Stimulated activated CD4-positive, alpha-beta T cell treated with anti-CD3 and anti-CD28 coated beads, TNF-alpha, amount 100 ng/mL, for 1 hour (primary cell): ENCODE measurements at regions not wholly inside any gene's neighbourhood (a gene's known extent, or its start where the extent isn't known, plus 50 kb on each side); places are given as distances from the start of the nearest gene placed in this dataset.

Experiments used
- DNase-seq, 3 donors: peaks; one replicate each; pipeline ENCODE4 v3.0.0-alpha.2; 2020; ENCODE audit warnings: low read depth in 3 of 3, low spot score in 1 of 3

DNA sequence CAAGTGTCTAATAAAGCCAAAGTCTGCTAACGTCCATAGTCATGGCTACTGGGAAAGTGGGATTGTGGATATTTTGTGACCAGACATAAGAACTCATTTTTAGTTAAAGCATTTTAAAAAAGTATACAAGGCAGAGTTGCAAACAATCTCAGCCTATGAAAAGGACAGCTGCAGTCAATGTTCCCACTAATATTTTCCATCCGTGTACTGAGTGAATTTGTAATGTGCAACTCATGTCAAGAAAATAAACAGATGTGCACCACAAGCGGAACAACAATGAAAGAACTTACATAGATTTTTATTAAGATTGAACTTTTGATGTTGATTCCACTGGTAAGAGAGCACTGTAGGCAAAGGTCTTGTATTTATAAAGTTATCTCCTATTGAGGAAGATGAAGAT, 231.3 kb upstream of the SEMA6D start:
- no peak for DNase-seq

DNA sequence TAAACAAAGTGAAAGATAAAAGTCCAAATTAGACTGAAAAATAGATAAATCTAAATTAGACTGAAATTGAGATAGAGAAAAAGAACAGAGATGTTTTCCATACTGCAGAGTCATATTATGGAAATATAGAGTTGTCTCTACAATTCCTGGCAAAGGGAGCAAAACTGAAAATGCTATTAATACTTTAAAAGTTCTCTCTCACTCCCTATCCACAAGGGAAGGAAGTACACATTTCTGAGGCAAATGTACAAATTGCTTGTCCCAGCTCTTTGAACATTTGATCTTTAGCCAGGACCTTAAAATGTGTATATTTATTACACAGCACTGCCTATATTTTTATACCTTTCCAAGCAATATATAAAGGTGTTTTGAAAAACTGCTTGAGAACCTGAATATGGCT, 225.1 kb upstream of the SEMA6D start:
- DNase-seq, result no peak

DNA sequence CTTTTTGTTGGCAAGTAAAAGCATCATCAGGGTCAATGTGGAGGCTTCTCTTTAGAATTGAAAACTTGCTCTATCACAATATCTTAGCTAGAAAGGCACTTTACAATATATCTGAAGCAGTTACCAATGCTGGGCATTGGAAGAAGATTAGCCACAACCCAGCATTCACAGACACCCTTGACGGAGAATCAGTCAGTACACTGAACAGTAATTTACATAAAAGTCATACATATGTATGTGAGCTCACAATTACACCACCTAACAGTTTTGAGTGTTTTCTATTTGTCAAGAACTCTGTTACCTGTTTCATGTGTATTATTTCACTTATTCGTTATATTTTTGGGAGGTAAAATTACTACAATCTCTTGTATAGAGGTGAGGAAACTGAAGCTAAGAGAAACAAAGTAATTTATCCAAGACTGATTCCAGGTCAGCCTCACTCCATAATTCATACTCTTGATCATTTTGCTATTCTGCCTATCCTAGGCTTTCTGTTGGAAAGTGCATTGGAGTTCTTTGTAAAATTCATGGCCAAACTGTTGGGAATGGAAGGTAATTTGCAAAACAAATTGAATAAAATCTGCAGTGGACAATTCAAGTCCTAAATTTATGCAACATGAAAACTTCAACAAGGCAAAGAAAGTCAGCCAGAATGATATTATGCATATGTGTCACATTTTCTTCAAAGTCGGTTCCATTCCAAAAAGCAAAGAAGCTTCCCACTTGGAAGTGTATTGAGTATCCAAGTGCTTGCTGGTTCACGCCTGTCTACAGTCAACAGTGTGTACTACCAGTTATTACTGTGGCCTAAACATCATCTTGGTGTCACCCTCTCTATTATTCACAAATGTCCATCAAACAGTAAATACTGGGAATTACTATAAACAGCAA, 223.7 kb upstream of the SEMA6D start:
- DNase-seq, result no peak

DNA sequence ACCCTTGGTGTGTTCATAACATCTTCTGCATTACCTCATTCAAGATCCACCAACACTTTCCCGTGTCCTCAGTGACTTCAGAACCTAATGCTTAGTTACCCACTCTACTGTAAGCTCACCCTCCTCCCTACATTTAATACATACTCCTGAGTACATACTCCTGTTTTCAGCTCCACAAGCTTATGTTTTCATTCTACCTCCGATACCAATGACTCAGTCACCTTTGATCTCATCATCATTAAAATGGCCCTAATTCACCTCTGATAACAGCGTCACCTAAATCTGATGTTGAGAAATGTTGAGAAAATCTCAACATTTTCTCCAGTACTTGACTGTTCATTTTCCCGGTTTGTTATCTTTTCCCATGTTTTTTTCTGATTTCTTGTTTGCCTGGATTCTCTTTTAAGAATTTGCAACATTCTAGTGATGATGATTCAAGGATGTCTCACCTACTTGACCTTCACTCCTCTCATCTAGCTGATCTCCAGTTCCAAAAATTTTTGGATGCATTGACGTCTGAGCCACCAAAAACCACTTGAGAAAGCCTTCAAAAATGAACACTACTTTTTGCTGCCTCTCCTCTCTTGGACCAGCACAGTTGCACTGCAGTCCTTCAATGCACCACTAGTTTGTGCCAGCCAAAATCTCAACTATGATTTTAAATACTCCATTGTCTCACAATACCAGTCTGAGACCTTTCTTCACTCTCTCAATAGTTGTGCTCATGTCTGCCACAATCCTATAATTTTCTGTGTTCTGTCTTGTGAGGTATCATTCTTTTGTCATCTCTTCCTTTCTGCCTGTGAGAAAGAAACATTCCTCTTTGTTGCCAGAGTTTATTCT, 220.7 kb upstream of the SEMA6D start:
- DNase-seq, result no peak

DNA sequence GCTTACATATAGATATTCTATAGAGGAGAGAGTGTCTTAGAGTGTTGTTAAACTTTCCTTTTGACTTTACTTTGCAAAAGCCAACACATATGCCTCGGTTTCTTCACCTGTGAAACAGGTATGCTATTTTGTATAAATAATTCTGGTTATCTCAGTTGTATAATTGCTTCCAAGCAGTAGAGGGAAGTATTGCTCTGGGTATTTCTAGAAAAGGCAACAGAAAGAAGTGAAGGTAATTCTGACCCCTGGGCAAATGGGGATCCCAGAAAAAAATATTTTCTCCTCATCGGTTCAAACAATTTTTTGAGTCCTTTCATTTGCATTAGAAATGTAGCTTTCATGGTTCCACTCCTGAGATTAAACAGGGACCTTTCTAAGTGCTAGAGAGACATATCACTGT, 216.5 kb upstream of the SEMA6D start:
- DNase-seq, result no peak

DNA sequence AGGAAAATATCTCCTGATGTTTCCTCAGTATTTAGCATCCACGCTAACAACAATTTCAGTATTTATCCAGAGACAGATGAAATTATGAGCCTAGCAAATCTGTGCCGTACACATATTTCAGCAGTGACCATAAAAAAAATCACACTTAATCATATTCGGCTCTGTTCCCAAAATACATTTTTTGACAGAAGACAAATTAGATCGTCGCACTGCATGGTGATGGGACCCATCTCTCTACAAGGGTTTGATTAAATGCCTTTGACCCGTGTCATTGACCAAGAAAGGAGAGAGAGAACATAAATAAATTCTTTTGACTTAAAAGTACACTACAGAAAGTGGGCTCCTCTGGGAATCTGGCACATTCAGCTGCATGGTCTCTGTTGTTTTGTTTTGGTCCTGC, 215.3 kb upstream of the SEMA6D start:
- no peak for DNase-seq

DNA sequence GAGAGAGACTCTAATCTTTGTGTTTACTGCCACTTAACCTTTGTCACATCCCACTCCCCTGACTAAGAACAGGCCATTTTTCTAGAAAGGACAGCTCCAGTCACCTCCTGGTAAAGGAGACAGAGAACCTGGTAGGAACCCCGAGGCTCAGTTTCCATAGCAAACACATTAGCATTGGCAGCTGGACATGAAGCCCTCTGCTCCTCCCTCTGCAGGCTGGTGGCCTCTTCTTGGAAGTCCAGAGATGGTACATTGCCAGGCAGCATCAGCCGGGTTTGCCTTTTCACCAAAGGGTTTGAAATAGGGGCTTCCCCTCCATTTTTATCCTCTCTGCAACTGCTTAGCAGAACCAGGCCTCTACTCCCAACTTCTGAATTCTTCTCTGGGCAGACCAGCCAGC, 213.4 kb upstream of the SEMA6D start:
- DNase-seq, result no peak

DNA sequence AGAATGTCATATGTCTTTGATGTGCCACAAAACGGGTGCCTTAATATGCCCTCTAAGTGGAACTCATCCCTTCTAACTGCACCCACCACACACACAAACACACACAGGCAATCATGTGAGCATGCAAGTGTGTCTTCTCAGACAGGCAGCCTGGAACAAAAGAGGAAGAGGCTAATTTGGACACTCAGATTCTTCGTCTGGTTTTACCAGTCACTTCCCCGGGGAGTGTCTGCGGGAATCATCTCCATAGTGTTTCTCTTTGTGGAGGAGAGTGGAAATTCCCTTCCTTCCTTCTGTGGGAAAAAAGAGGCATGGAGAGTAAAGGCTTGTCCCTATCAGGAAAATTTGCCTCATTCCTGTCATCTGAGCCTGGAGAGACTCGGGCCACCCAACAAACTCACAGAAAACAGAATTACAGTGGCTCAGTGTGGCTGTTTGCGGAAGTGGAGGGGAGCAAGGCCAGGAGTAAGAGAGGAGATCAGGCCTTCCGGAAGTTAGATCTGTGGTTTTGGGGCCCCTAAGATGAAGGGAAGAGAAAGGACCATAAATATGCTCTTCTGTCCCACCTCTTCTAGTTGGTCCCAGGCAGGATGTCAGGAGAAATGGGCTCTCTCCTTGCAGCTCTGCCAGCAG, 212.6 kb upstream of the SEMA6D start:
- DNase-seq, result no peak

DNA sequence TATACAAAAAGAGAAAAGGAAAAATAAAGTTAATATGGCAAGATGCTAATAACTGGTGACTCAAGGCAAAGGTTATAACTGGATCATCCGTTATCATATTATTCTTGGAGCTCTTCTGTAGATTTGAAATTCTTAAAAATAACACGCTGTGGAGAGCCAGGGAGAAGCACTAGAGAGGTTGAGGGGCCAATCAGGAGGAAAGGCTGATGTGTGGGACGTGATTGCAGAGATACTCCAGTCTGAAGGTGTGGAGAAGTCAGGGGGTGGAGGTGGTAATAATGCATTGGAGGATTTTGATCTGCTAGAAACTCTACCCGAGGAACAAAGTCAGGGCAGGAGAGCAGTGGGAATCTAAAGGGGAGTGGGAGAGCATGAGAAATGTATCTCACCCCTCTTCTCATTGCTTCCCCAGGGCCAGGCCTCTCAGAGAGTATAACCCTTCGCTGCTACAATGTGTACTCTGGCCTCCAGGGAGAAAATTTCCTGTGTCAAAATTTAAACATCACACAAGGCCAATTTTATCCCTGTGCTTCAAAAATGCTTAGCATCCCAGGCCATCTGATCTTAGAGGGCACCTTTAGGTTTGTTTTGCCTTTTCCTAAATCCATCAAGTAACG, 211.5 kb upstream of the SEMA6D start:
- no peak for DNase-seq

DNA sequence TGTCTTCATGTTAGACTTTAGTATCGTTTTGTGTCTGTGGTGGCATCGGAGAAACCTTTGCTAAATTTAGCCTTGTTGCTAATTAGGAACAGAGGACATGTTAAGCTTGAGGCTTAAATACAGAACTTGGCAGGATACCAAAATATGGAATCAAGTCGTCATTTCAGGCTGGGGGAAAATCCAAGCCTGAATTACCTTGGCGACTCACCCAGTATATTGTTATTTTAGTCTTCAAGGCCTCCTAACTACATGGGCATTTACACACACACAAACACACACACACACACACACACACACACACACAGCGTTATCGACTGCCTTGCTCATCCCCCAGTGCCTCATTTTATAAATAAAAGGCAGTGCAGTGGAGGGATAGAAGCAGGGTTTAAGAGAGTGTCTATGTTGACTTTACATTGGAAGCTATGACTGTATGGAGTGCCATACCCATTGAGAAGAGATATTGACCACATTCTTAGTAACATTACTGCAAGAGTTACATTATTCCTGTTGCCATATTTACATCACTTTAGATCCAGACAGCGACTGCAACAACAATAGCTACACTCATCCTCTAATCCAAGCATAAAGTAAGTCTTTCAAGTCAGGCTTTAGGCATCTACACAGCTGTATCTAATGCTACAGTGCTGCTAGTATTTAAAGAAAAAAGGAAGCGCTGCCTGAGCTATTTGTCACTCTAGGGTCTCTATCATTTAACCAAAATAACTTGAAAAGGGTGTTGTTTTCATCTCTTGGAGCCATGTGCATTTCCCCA, 210.8 kb upstream of the SEMA6D start:
- DNase-seq, result no peak

DNA sequence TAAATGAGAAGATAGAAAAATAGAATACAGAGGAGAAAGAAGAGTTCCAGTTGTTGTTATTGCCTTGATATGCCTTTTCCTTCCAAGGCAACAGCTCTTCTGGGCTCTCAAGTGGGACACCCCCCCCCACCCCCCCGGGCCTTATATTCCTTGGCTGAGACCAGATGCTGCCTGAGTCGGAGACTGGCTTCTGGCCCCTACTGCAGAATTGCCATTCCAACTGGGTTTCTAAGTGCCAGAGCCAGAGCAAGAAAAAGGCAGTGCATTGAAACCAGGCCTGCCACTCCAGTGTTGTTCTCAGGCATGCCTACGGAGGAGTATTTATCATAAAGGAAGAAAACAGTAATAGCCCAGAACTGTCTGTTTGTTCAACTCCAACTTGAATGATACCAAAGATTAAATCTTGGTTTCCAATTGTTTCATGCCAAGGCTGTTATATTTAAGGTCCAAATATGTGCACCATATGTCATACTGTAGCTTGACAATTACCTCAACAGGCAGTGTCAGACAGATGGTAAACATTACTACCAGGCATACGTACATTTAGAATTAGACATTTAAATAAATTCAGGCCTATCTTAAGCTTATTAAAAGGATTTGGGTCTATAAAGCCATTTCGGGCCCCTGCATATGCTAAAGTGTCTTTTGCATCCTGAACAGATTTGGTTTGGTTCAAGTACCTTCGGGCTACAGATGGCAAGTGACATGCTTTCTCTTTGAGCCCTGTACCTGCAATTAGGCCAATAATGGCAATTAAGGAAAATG, 209.9 kb upstream of the SEMA6D start:
- DNase-seq, result no peak

DNA sequence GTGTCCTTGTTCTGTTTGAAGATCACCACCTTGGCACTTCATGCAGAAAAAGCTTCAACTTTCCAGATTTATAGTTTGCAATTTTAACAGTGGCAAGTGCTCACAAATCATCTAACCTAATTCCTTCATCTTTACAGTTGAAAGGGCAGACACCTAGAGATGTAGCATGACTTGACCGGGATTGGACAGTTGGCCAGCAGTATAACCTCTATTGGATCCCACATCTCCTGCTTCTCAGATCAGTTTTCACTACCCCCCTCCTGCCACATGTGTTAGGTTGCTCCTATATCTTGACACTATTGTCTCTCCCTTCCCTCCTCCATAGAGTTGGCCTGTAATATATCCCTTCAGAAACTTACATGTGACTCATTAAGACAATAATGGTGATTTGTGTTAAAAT, 206.0 kb upstream of the SEMA6D start:
- no peak for DNase-seq

DNA sequence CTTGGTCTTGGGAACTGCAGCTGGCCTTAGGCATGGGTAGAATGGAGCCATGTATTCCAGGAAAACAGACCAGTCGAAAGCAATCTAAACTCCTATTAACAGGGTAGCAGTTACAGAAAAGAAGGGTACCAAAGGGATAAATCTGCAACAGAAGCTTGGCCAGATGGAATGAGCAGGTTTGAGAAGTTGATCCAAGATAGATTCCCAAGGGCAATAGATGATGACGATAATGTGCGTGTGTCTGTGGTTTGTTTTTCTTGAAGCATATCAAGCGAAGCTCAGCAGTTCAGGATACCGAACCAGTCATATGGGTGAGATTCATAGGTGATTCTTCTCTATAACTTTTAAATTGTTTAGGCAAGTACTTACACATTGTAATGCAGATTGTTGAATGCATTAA, 203.8 kb upstream of the SEMA6D start:
- no peak for DNase-seq

DNA sequence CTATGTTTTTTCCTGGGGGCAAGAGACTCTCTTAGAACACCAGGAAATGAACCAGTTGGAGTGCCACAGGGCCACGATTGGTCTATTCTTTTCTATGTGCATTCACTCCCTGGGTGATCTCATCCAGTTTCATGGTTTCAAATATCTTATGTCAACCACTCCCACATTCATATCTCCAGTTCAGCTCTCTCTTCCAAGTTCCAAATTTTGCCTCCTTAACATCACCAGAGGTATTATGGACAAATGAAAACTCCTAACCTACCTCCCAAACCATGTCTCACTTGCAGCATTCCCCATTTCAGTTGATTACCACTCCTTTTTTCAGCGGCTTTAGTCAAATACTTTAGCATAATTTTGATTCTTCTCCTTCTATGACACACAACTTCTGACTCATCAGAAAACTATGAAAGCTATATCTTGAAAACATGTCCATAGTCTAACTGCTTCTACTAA, 203.1 kb upstream of the SEMA6D start:
- no peak for DNase-seq

DNA sequence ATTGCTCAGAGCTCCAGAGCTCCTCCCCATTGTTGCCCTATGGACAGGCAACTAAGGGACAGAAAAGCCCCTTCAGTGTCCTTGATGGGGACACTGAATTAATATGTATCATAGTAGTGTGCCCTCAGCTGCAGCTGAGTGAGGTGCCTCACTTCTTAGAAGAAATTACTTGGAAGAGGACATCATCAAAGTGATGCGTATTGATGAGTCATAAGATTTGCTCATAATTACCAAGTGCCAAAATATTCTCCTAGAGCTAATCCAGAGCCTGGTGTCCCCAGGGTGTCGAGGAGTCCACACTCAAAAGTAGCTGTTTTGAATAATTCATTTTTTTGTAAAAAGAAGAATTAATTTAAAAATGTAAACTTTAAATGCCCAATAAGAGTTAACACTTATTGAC, 200.7 kb upstream of the SEMA6D start:
- no peak for DNase-seq

DNA sequence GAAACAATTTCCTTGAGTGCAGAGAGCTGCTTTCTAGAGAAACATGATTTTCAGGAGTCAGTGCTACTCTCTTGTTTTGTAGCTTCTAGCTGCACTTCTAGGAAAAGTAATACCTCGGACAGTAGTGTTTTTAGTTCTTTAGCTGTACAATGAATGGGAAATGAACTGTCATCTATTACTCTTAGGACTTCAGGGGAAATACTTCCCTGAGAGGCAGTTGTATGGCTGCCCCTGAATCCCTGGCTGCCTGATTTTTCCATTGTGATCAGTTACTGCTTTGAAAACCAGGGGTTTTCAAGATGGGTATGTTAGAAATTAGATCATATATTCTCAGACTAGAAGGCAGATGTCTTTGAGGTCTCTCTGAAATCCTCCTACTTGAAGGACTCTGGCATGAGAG, 200.3 kb upstream of the SEMA6D start:
- DNase-seq, result no peak

DNA sequence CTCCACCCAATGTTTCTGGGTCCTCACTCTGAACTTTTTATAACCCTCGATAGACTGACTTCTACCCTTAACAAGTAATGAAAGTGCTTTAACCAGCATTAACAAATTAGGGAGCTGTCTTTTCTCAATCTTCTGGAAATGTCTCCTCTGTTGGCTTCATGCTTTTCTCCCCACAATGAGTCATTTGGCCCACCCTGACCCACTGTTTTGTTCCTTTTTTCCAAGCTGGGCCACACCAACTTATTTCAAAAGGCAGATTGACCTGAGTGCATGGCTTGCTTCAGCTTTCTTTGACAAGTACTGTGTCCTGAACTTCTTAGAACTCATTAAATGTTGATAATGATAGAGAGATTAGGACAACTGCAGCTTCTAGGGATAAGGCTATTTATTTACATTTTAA, 199.6 kb upstream of the SEMA6D start:
- DNase-seq, result no peak

DNA sequence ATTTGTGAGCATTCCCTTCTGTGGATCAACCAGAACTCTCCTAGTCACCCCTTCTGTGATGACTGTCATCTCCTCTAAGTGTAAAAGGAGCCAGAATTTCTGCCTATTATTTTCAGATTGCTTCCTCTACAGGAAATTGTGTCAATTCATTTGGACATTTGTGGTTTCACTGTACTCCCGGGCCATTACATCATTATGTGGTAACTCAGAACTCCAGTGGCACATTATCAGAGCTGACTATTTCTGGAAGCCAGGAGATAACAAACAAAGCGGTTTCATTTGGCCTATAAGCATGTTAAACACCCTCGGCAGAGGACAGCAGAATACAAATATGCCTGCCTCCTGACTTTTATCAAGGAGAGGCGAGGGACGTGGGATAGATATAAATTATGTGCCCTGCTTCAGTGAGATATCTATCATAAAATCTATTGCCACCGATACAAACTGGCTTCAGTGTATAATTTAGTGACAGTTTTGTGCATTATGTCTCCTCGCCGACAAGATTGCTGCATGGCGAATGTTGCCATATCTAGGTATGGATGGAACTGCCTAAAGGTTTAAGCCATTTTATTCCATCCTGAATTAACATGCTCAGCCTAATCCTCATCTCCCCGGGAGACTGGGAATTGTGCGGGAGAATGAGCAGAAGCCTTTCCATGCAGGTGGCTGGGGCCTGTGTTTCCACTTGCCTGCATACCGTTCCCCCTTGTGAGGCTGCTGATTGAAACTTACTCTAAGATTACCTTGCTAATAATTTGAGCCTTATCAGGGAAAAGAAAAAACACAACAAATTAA, 193.4 kb upstream of the SEMA6D start:
- no peak for DNase-seq

DNA sequence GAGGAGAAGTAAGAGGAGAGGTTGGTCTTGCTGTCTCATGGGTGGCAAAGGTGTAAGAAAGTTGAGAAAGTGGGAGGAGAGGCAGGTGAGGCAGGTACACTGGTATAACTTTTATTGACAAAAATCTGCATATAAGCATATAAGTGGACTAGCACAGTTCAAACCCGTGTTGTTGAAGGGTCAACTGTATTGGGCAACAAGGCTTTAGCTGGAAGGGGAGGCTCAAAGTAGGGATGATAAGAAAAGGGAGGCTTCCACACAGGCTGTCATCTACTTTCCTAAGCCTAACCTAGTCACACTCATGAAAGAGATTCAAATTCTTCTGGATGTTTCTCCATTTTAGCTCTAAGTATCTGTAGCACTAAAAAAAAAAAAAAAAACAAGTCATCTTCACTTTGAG, 188.1 kb upstream of the SEMA6D start:
- no peak for DNase-seq
